ENCODE measurements at regions not wholly inside any gene's neighbourhood (a gene's known extent, or its start where the extent isn't known, plus 50 kb on each side); places are given as distances from the start of the nearest gene placed in this dataset.

DNA sequence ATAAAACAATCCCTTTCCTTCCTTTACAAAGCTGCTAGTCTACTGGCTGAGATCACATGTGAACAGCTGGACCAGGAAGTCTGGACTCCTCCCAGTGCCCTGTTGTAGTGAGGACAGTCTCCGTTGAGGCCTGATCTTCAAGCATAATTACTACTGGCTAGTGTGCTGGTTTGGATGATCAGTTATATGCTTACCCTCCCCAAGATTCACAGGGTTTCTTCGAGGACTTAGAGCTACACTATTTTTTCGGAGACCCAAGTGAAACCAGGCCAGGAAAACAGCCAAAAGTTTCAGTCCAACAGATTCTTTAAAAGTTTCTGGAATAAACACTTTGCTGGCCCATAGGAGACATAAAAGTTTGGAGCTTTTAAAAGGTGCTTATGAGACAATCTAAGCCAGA lies 194.9 kb upstream of the CDH11 start:
- H3K4me3 Mint-ChIP-seq: no peak overlapping the region
- H3K4me1 Mint-ChIP-seq: peaks cover 12% of the 10 kb centered on the region
- TF ChIP-seq, protein P1, sequence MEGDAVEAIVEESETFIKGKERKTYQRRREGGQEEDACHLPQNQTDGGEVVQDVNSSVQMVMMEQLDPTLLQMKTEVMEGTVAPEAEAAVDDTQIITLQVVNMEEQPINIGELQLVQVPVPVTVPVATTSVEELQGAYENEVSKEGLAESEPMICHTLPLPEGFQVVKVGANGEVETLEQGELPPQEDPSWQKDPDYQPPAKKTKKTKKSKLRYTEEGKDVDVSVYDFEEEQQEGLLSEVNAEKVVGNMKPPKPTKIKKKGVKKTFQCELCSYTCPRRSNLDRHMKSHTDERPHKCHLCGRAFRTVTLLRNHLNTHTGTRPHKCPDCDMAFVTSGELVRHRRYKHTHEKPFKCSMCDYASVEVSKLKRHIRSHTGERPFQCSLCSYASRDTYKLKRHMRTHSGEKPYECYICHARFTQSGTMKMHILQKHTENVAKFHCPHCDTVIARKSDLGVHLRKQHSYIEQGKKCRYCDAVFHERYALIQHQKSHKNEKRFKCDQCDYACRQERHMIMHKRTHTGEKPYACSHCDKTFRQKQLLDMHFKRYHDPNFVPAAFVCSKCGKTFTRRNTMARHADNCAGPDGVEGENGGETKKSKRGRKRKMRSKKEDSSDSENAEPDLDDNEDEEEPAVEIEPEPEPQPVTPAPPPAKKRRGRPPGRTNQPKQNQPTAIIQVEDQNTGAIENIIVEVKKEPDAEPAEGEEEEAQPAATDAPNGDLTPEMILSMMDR (conservative IDR thresholded peaks at IDR 0.05): no peak
- no peaks in the 10 kb centered on the region for H3K9me3 Mint-ChIP-seq
- no peak overlapping the region for H3K27ac Mint-ChIP-seq (ENCODE audit: unreplicated experiment)
- DNase-seq (ENCODE audit: low read depth, low spot score): no peak
- H3K36me3 Mint-ChIP-seq (ENCODE audit: low read depth): no peaks in the 10 kb centered on the region
- no peaks in the 10 kb centered on the region for H3K27me3 Mint-ChIP-seq (ENCODE audit: low read depth)

DNA sequence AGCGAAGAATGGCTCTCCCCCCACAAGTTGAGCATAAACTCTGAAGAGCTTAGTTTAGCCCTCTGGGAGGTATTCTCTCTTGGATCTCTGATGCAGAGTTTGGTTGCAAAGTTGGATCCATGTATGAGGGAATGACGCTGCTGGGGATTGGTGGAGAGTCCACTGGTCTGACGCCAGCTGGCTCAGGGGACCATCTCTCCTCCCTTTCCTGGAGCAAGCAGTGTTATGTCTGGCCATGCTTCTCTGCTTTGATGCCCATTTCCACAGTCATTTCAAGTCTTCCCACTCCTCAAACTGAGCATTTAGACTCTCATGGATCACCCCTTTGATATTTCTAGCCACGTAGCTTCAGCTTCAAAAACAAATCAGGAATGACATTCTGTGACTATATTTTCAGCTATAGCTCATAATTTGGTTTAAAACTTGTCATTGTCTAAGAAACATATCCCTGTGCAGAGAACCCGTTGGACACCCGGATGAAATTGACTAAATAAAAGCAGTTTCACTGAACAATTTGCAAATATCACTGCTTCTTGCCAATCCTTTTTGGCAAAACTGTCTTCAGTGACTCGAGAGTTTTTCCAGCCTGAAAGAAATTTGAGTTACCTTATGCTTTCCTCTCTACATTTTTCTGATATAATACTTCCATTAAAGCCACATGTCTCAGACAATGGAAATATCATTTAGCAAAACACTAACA lies 193.4 kb upstream of the CDH11 start:
- H3K27me3 Mint-ChIP-seq (ENCODE audit: low read depth): no peaks in the 10 kb centered on the region
- no peak for DNase-seq (ENCODE audit: low read depth, low spot score)
- H3K4me1 Mint-ChIP-seq: peaks cover 12% of the 10 kb centered on the region
- H3K9me3 Mint-ChIP-seq: no peaks in the 10 kb centered on the region
- H3K4me3 Mint-ChIP-seq: no peak overlapping the region
- no peaks in the 10 kb centered on the region for H3K36me3 Mint-ChIP-seq (ENCODE audit: low read depth)
- TF ChIP-seq, protein P1 (conservative IDR thresholded peaks at IDR 0.05): no peak
- no peak overlapping the region for H3K27ac Mint-ChIP-seq (ENCODE audit: unreplicated experiment)

GRCh38 chr16:65314627-65315008 lies 192.8 kb upstream of the CDH11 start:
- no peaks in the 10 kb centered on the region for H3K36me3 Mint-ChIP-seq (ENCODE audit: low read depth)
- H3K4me1 Mint-ChIP-seq: peaks cover 12% of the 10 kb centered on the region
- DNase-seq (ENCODE audit: low read depth, low spot score): no peak
- H3K27ac Mint-ChIP-seq (ENCODE audit: unreplicated experiment): no peak overlapping the region
- no peak overlapping the region for H3K4me3 Mint-ChIP-seq
- TF ChIP-seq, protein P1 (conservative IDR thresholded peaks at IDR 0.05): no peak
- no peaks in the 10 kb centered on the region for H3K27me3 Mint-ChIP-seq (ENCODE audit: low read depth)
- H3K9me3 Mint-ChIP-seq: no peaks in the 10 kb centered on the region

- Mint-ChIP-seq H3K27ac (ENCODE audit: unreplicated experiment) (no peak overlapping the region), H3K27me3 (ENCODE audit: low read depth) (no peaks in the 10 kb centered on the region), H3K36me3 (ENCODE audit: low read depth) (no peaks in the 10 kb centered on the region), H3K9me3 (no peaks in the 10 kb centered on the region), H3K4me1 (peaks cover 12% of the 10 kb centered on the region), H3K4me3 (no peak overlapping the region)
- no peak for DNase-seq (ENCODE audit: low read depth, low spot score)
- TF ChIP-seq, protein P1 (conservative IDR thresholded peaks at IDR 0.05): no peak
These were observed 192.2 kb upstream of the CDH11 start for GRCh38 chr16:65313936-65314626.

DNA sequence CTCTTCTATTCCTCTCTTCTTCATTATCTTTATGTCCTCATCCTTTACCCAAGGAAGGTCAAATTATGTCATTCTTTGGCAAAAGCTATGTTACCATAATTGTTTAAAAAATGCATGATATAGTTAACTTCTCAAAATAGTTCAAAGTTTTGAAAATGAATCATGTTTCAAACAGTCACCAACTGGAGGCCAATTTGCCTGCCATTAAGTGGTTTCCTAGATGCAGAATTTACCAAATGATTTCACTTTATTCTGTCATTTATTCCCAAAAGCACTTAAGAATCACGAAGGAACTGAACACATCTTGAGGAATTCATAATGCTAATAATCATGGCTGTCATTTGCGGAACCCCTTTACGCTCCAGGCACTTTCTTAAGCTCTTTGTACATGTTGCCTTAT lies 190.9 kb upstream of the CDH11 start:
- Mint-ChIP-seq H3K9me3 (no peaks in the 10 kb centered on the region), H3K27me3 (ENCODE audit: low read depth) (no peaks in the 10 kb centered on the region), H3K4me1 (no peaks in the 10 kb centered on the region), H3K27ac (ENCODE audit: unreplicated experiment) (no peak overlapping the region), H3K36me3 (ENCODE audit: low read depth) (no peaks in the 10 kb centered on the region), H3K4me3 (no peak overlapping the region)
- TF ChIP-seq, protein P1 (conservative IDR thresholded peaks at IDR 0.05): no peak
- no peak for DNase-seq (ENCODE audit: low read depth, low spot score)
